ENCODE measurements at regions not wholly inside any gene's neighbourhood (a gene's known extent, or its start where the extent isn't known, plus 50 kb on each side); places are given as distances from the start of the nearest gene placed in this dataset.

GRCh38 chr15:80326270-80326669, 74.3 kb upstream of the CTXND1 start:
- no peak for TF ChIP-seq CTCF (IDR thresholded peaks at IDR 0.05)
- no peak for TF ChIP-seq POLR2A (IDR thresholded peaks at IDR 0.05)
- TF ChIP-seq POLR2AphosphoS5 (IDR thresholded peaks at IDR 0.05) = no peak
- H3K36me3 ChIP-seq = no peaks in the 10 kb centered on the region
- no peaks in the 10 kb centered on the region for H3K27me3 ChIP-seq (replicated peaks; ENCODE audit: insufficient read depth)
- no peak overlapping the region for H3K4me3 ChIP-seq
- DNase-seq (ENCODE audit: low spot score) = no peak
- no peaks in the 10 kb centered on the region for H3K4me1 ChIP-seq (replicated peaks)
- no peak overlapping the region for H3K27ac ChIP-seq
- no peaks in the 10 kb centered on the region for H3K9me3 ChIP-seq
- 90% methylated on average over 2 of the region's 2 CpGs for whole genome bisulfite sequencing
- intact Hi-C loops (cut with DNase I) = no loop called here

- intact Hi-C loops (cut with DNase I) = no loop called here
- no peak overlapping the region for H3K4me3 ChIP-seq
- no peaks in the 10 kb centered on the region for H3K27me3 ChIP-seq (replicated peaks; ENCODE audit: insufficient read depth)
- no peak for TF ChIP-seq CTCF (IDR thresholded peaks at IDR 0.05)
- no peak for TF ChIP-seq POLR2A (IDR thresholded peaks at IDR 0.05)
- TF ChIP-seq POLR2AphosphoS5 (IDR thresholded peaks at IDR 0.05) = no peak
- no peak for DNase-seq (ENCODE audit: low spot score)
- WGBS = 86% methylated on average over 5 of the region's 5 CpGs
- no peaks in the 10 kb centered on the region for H3K9me3 ChIP-seq
- no peaks in the 10 kb centered on the region for H3K36me3 ChIP-seq
- no peaks in the 10 kb centered on the region for H3K4me1 ChIP-seq (replicated peaks)
- H3K27ac ChIP-seq = no peak overlapping the region
Measured at GRCh38 chr15:80328496-80328895, 75.7 kb upstream of the ARNT2 start.

- Histone ChIP-seq H3K4me3 (no peak overlapping the region), H3K27me3 (replicated peaks; ENCODE audit: insufficient read depth) (no peaks in the 10 kb centered on the region), H3K4me1 (replicated peaks) (no peaks in the 10 kb centered on the region), H3K36me3 (no peaks in the 10 kb centered on the region), H3K9me3 (no peaks in the 10 kb centered on the region), H3K27ac (no peak overlapping the region)
- intact Hi-C loops (cut with DNase I) = no loop called here
- DNase-seq (ENCODE audit: low spot score) = no peak
- TF ChIP-seq POLR2A (IDR thresholded peaks at IDR 0.05) = no peak
- 91% methylated on average over 28 of the region's 28 CpGs for WGBS
Measured at GRCh38 chr15:80331886-80332406, 72.2 kb upstream of the ARNT2 start.

GRCh38 chr15:80333261-80333660, 70.9 kb upstream of the ARNT2 start:
- Histone ChIP-seq H3K9me3 (no peaks in the 10 kb centered on the region), H3K4me3 (no peak overlapping the region), H3K27ac (no peak overlapping the region), H3K36me3 (no peaks in the 10 kb centered on the region), H3K27me3 (replicated peaks; ENCODE audit: insufficient read depth) (no peaks in the 10 kb centered on the region), H3K4me1 (replicated peaks) (no peaks in the 10 kb centered on the region)
- intact Hi-C loops (cut with DNase I) = no loop called here
- TF ChIP-seq POLR2A (IDR thresholded peaks at IDR 0.05) (no peak), CTCF (IDR thresholded peaks at IDR 0.05) (no peak), POLR2AphosphoS5 (IDR thresholded peaks at IDR 0.05) (no peak)
- WGBS = 64% methylated on average over 4 of the region's 4 CpGs
- no peak for DNase-seq (ENCODE audit: low spot score)

GRCh38 chr15:80334521-80334920, 69.7 kb upstream of the ARNT2 start:
- intact Hi-C loops (cut with DNase I) = no loop called here
- Histone ChIP-seq H3K36me3 (no peaks in the 10 kb centered on the region), H3K4me3 (no peak overlapping the region), H3K9me3 (no peaks in the 10 kb centered on the region), H3K27ac (no peak overlapping the region), H3K27me3 (replicated peaks; ENCODE audit: insufficient read depth) (no peaks in the 10 kb centered on the region), H3K4me1 (replicated peaks) (no peaks in the 10 kb centered on the region)
- no peak for TF ChIP-seq POLR2AphosphoS5 (IDR thresholded peaks at IDR 0.05)
- DNase-seq (ENCODE audit: low spot score) = no peak
- WGBS = 77% methylated on average over 1 of the region's 1 CpG

GRCh38 chr15:80339601-80340000, 64.6 kb upstream of the ARNT2 start:
- Histone ChIP-seq H3K27me3 (replicated peaks; ENCODE audit: insufficient read depth) (no peaks in the 10 kb centered on the region), H3K4me3 (no peak overlapping the region), H3K9me3 (no peaks in the 10 kb centered on the region), H3K36me3 (no peaks in the 10 kb centered on the region), H3K4me1 (replicated peaks) (no peaks in the 10 kb centered on the region), H3K27ac (no peak overlapping the region)
- intact Hi-C loops (cut with DNase I) = no loop called here
- DNase-seq (ENCODE audit: low spot score) = no peak
- 97% methylated on average over 3 of the region's 3 CpGs for WGBS
- TF ChIP-seq POLR2AphosphoS5 (IDR thresholded peaks at IDR 0.05) (no peak), CTCF (IDR thresholded peaks at IDR 0.05) (no peak), POLR2A (IDR thresholded peaks at IDR 0.05) (no peak)

Data from prostate gland (tissue), 2 donors.